ENCODE measurements at regions not wholly inside any gene's neighbourhood (a gene's known extent, or its start where the extent isn't known, plus 50 kb on each side); places are given as distances from the start of the nearest gene placed in this dataset.
A peak's percentile ranks its signal among the peaks of the same experiment; 100 is the strongest.

GRCh38 chr14:41355866-41356265 lies 250.8 kb upstream of the LRFN5 start:
- intact Hi-C loops (cut with DNase I; ENCODE audit: low total_unique reads) = no loop called here

GRCh38 chr14:41350476-41350875 lies 256.2 kb upstream of the LRFN5 start:
- DNase-seq = no peak
- 79 to 91% (median 88%) methylated on average over 6 to 7 of the region's 7 CpGs for WGBS, 5 donors
- TF ChIP-seq EP300 (IDR thresholded peaks at IDR 0.05) (no peak), CTCF (IDR thresholded peaks at IDR 0.05) (no peak), POLR2A (IDR thresholded peaks at IDR 0.05) (no peak), POLR2AphosphoS5 (IDR thresholded peaks at IDR 0.05) (no peak)

More at GRCh38 chr14:41355866-41356265, 250.8 kb upstream of the LRFN5 start:
- 20 to 75% (median 53%) methylated on average over 3 of the region's 3 CpGs for WGBS, 5 donors
- Histone ChIP-seq H3K27ac (no peak overlapping the region), H3K36me3 (no peaks in the 10 kb centered on the region), H3K4me3 (no peak overlapping the region), H3K27me3 (no peaks in the 10 kb centered on the region), H3K4me1 (no peaks in the 10 kb centered on the region), H3K9me3 (no peaks in the 10 kb centered on the region)
- no peak for TF ChIP-seq CTCF (IDR thresholded peaks at IDR 0.05)
- DNase-seq = peak in 1 of 2 donors; percentile 28

GRCh38 chr14:41349289-41349910 lies 257.3 kb upstream of the LRFN5 start:
- DNase-seq = no peak
- WGBS, 5 donors = 80 to 94% (median 83%) methylated on average over 8 of the region's 8 CpGs
- intact Hi-C loops (cut with DNase I; ENCODE audit: low total_unique reads) = no loop called here

More at GRCh38 chr14:41350476-41350875, 256.2 kb upstream of the LRFN5 start:
- intact Hi-C loops (cut with DNase I; ENCODE audit: low total_unique reads) = no loop called here
- H3K27ac ChIP-seq = no peak overlapping the region
- H3K27me3 ChIP-seq = no peaks in the 10 kb centered on the region
- H3K9me3 ChIP-seq = no peaks in the 10 kb centered on the region
- no peak overlapping the region for H3K4me3 ChIP-seq
- H3K4me1 ChIP-seq = no peaks in the 10 kb centered on the region
- no peaks in the 10 kb centered on the region for H3K36me3 ChIP-seq

GRCh38 chr14:41343857-41344256 lies 262.8 kb upstream of the LRFN5 start:
- Histone ChIP-seq H3K4me1 (no peaks in the 10 kb centered on the region), H3K4me3 (no peak overlapping the region), H3K9me3 (peaks cover 0 to 9% (median 0%) of the 10 kb centered on the region in 4 donors), H3K27me3 (no peaks in the 10 kb centered on the region), H3K27ac (no peak overlapping the region), H3K36me3 (no peaks in the 10 kb centered on the region)
- intact Hi-C loops (cut with DNase I; ENCODE audit: low total_unique reads) = no loop called here
- no peak for DNase-seq
- 73 to 85% (median 78%) methylated on average over 4 of the region's 4 CpGs for WGBS, 5 donors
- TF ChIP-seq EP300 (IDR thresholded peaks at IDR 0.05) = no peak
- TF ChIP-seq CTCF (IDR thresholded peaks at IDR 0.05) = no peak
- no peak for TF ChIP-seq POLR2A (IDR thresholded peaks at IDR 0.05)
- no peak for TF ChIP-seq POLR2AphosphoS5 (IDR thresholded peaks at IDR 0.05)

More at GRCh38 chr14:41349289-41349910, 257.3 kb upstream of the LRFN5 start:
- no peak overlapping the region for H3K27ac ChIP-seq
- H3K27me3 ChIP-seq = no peaks in the 10 kb centered on the region
- TF ChIP-seq CTCF (IDR thresholded peaks at IDR 0.05) = no peak
- TF ChIP-seq POLR2AphosphoS5 (IDR thresholded peaks at IDR 0.05) = no peak
- TF ChIP-seq EP300 (IDR thresholded peaks at IDR 0.05) = no peak
- no peak for TF ChIP-seq POLR2A (IDR thresholded peaks at IDR 0.05)
- H3K36me3 ChIP-seq = no peaks in the 10 kb centered on the region
- no peak overlapping the region for H3K4me3 ChIP-seq
- no peaks in the 10 kb centered on the region for H3K4me1 ChIP-seq
- no peaks in the 10 kb centered on the region for H3K9me3 ChIP-seq

Data from stomach (tissue), 8 donors.